ENCODE measurements at regions not wholly inside any gene's neighbourhood (a gene's known extent, or its start where the extent isn't known, plus 50 kb on each side); places are given as distances from the start of the nearest gene placed in this dataset.

DNA sequence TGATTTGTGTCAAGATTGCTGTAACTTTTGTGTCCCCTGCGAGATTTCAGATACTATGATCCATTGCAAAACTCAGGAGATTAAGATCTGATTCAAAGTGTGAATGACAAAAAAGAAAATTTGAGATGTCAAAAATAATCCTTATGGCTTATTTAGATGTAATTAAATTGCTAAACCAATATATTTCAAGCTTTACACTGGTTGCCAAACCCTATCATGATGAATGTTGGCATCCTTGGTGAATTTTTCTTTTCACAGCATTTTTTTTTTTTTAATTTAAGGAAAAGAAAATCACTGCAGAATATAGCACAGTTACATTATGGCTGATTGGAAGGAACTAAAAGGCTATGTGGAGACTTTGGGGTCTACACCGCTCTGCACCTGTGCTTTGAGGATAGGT is 133.5 kb upstream of the PITRM1 start:
- TF ChIP-seq POLR2A (IDR thresholded peaks at IDR 0.05) = no peak
- no peak for TF ChIP-seq CTCF (IDR thresholded peaks at IDR 0.05)
- no peak for TF ChIP-seq POLR2AphosphoS5 (IDR thresholded peaks at IDR 0.05; ENCODE audit: insufficient read depth in 1 of 2, low read depth in 1 of 2)

All from vagina (tissue), 2 donors.